IMR-90 (cell line): ENCODE measurements at regions not wholly inside any gene's neighbourhood (a gene's known extent, or its start where the extent isn't known, plus 50 kb on each side); places are given as distances from the start of the nearest gene placed in this dataset.

Experiments used
- ATAC-seq: fragments of 200-7000 bp; cut with Tn5 transposase; 2 replicates; pipeline ENCODE4 v1.9.1; 2020; ENCODE audit warnings: low read depth, mild to moderate bottlenecking, moderate library complexity
- BruUV-seq: library from RNA; stranded (reverse); fragments of 400-500 nt; replicated peaks from 2 replicates; lab custom pipeline; 2021; lab: Mats Ljungman, UMichigan
- CTCF ChIA-PET: fragments of 300-600 bp; formaldehyde crosslinking; extraction: SDS; loops from one replicate; lab custom pipeline; 2021; ENCODE audit warnings: antibody characterized with exemption; lab: Yijun Ruan, JAX
- POLR2A ChIA-PET: fragments of 300-600 bp; sonication (Branson Sonifier 250); formaldehyde crosslinking; loops from one replicate; lab custom pipeline; 2022; ENCODE audit warnings: antibody characterized with exemption; ENCODE audit not compliant: unreplicated experiment; lab: Charles Lee
- DNase-seq: peaks from one replicate; pipeline ENCODE4 v3.0.0; 2013
- H2AFZ ChIP-seq: replicated peaks from 2 replicates; pipeline ENCODE3; 2013; ENCODE audit warnings: low read length, mild to moderate bottlenecking; ENCODE audit not compliant: poor library complexity
- H2AK5ac ChIP-seq: 2 replicates; pipeline ENCODE4 v1.6.1; 2013; ENCODE audit warnings: low read depth, low read length, inconsistent platforms
- H2AK9ac ChIP-seq: replicated peaks from 2 replicates; pipeline ENCODE3; 2013; ENCODE audit warnings: mild to moderate bottlenecking, low read depth, low read length, moderate library complexity; ENCODE audit not compliant: poor library complexity
- H2BK120ac ChIP-seq: 2 replicates; pipeline ENCODE4 v1.6.1; 2013; ENCODE audit warnings: low read depth, low read length, inconsistent platforms
- H2BK15ac ChIP-seq: 3 replicates; pipeline ENCODE4 v1.6.1; 2013; ENCODE audit warnings: low read depth, low read length, inconsistent platforms
- H2BK20ac ChIP-seq: 2 replicates; pipeline ENCODE4 v1.6.1; 2013; ENCODE audit warnings: low read depth, mild to moderate bottlenecking, inconsistent platforms, low read length, moderate library complexity
- H2BK5ac ChIP-seq: 2 replicates; pipeline ENCODE4 v1.6.1; 2013; ENCODE audit warnings: mild to moderate bottlenecking, low read depth, low read length, inconsistent platforms; ENCODE audit not compliant: poor library complexity, severe bottlenecking
- H3K14ac ChIP-seq: replicated peaks from 2 replicates; pipeline ENCODE4 v1.6.1; 2013; ENCODE audit warnings: low read depth, low read length, inconsistent platforms
- H3K18ac ChIP-seq: 2 replicates; pipeline ENCODE4 v1.6.1; 2013; ENCODE audit warnings: low read depth, low read length, control low read depth
- H3K23ac ChIP-seq: 2 replicates; pipeline ENCODE4 v1.6.1; 2013; ENCODE audit warnings: low read depth, low read length, inconsistent platforms
- H3K27ac ChIP-seq: 2 replicates; pipeline ENCODE4 v1.5.1; 2013; ENCODE audit warnings: mild to moderate bottlenecking, control low read depth, low read length; ENCODE audit not compliant: insufficient read depth
- H3K27me3 ChIP-seq: 2 replicates; pipeline ENCODE4 v1.6.1; 2013; ENCODE audit warnings: low read length; ENCODE audit not compliant: control insufficient read depth, insufficient read depth
- H3K36me3 ChIP-seq: 2 replicates; pipeline ENCODE4 v1.6.1; 2013; ENCODE audit warnings: low read length, mixed read lengths; ENCODE audit not compliant: control insufficient read depth, insufficient read depth
- H3K4ac ChIP-seq: 2 replicates; pipeline ENCODE4 v1.6.1; 2013; ENCODE audit warnings: low read depth, low read length, inconsistent platforms
- H3K4me1 ChIP-seq: 2 replicates; pipeline ENCODE4 v1.6.1; 2013; ENCODE audit warnings: low read length, mixed read lengths; ENCODE audit not compliant: control insufficient read depth, insufficient read depth
- H3K4me2 ChIP-seq: 2 replicates; pipeline ENCODE4 v1.6.1; 2013; ENCODE audit warnings: low read depth, mild to moderate bottlenecking, control low read depth, low read length, moderate library complexity
- H3K4me3 ChIP-seq: 2 replicates; pipeline ENCODE4 v1.5.1; 2013; ENCODE audit warnings: low read depth, mild to moderate bottlenecking, control low read depth, low read length, moderate library complexity; ENCODE audit not compliant: insufficient read depth
- H3K56ac ChIP-seq: 2 replicates; pipeline ENCODE4 v1.6.1; 2013; ENCODE audit warnings: low read length, inconsistent platforms; ENCODE audit not compliant: insufficient read depth; ENCODE audit errors: extremely low read depth
- H3K79me1 ChIP-seq, 2 experiments: 2 replicates each; pipeline ENCODE4 v1.6.1; 2013; ENCODE audit warnings: low read length in 2 of 2, inconsistent platforms in 1 of 2, low read depth in 1 of 2
- H3K9ac ChIP-seq: 2 replicates; pipeline ENCODE4 v1.6.1; 2013; ENCODE audit warnings: low read depth, low read length, control low read depth
- H3K9me1 ChIP-seq: 2 replicates; pipeline ENCODE4 v1.6.1; 2013; ENCODE audit warnings: low read length, inconsistent platforms; ENCODE audit not compliant: insufficient read depth
- H3K9me3 ChIP-seq: 2 replicates; pipeline ENCODE4 v1.6.1; 2013; ENCODE audit warnings: low read length; ENCODE audit not compliant: control insufficient read depth, insufficient read depth
- H4K20me1 ChIP-seq: 2 replicates; pipeline ENCODE4 v1.6.1; 2013; ENCODE audit warnings: low read length, inconsistent platforms; ENCODE audit not compliant: insufficient read depth
- H4K5ac ChIP-seq: 2 replicates; pipeline ENCODE4 v1.6.1; 2013; ENCODE audit warnings: mild to moderate bottlenecking, low read depth, low read length, control low read depth
- H4K8ac ChIP-seq, 2 experiments: 2 replicates each; pipeline ENCODE4 v1.6.1; 2013; ENCODE audit warnings: low read depth in 2 of 2, low read length in 2 of 2, control low read depth in 1 of 2, inconsistent platforms in 1 of 2
- H4K91ac ChIP-seq: 2 replicates; pipeline ENCODE4 v1.6.1; 2013; ENCODE audit warnings: low read depth, low read length, inconsistent platforms; ENCODE audit not compliant: insufficient read depth
- CEBPB ChIP-seq: IDR thresholded peaks from 2 replicates; pipeline ENCODE4 v1.6.1; 2012; ENCODE audit warnings: low read depth, low read length, improper control_type of control experiment
- CHD1 ChIP-seq: IDR thresholded peaks from 2 replicates; pipeline ENCODE4 v1.6.1; 2012; ENCODE audit warnings: low read depth, low read length, improper control_type of control experiment
- FOS ChIP-seq: fragments of 150-350 bp; IDR thresholded peaks from 2 replicates; pipeline ENCODE4 v1.6.1; 2016; ENCODE audit warnings: low read depth, low read length
- MAFK ChIP-seq: IDR thresholded peaks from 2 replicates; pipeline ENCODE4 v1.6.1; 2012; ENCODE audit warnings: low read depth, low read length, improper control_type of control experiment
- MAZ ChIP-seq: IDR thresholded peaks from 2 replicates; pipeline ENCODE4 v1.6.1; 2012; ENCODE audit warnings: low read depth, mild to moderate bottlenecking, low read length, improper control_type of control experiment, moderate library complexity, borderline replicate concordance
- MXI1 ChIP-seq: IDR thresholded peaks from 2 replicates; pipeline ENCODE4 v1.6.1; 2012; ENCODE audit warnings: low read depth, mild to moderate bottlenecking, low read length, moderate library complexity, borderline replicate concordance
- NFE2L2 ChIP-seq: fragments of 150-350 bp; IDR thresholded peaks from 2 replicates; pipeline ENCODE4 v1.6.1; 2016; ENCODE audit warnings: low read depth, mild to moderate bottlenecking, low read length
- POLR2A ChIP-seq: IDR thresholded peaks from 2 replicates; pipeline ENCODE4 v1.6.1; 2012; ENCODE audit warnings: mild to moderate bottlenecking, low read depth, low read length
- RCOR1 ChIP-seq: IDR thresholded peaks from 2 replicates; pipeline ENCODE4 v1.6.1; 2012; ENCODE audit warnings: mild to moderate bottlenecking, low read length, improper control_type of control experiment; ENCODE audit not compliant: insufficient replicate concordance
- SMC3 ChIP-seq: fragments of 150-350 bp; IDR thresholded peaks from 2 replicates; pipeline ENCODE4 v1.6.1; 2016; ENCODE audit warnings: low read depth, mild to moderate bottlenecking, antibody characterized with exemption, low read length, moderate library complexity
- WGBS, 2 experiments: methylation state at CpG; one replicate each; pipeline versions ENCODE4 v1.1.5 to v1.1.7; 2013; ENCODE audit warnings: missing lambda C conversion rate in 2 of 2; ENCODE audit not compliant: insufficient read length in 1 of 2; ENCODE audit errors: extremely low coverage in 2 of 2; 5-methylcytosine and 5-hydroxymethylcytosine counted together
- dilution Hi-C: fragments of 300-500 bp; cut with HindIII; formaldehyde crosslinking; loops from one replicate; pipeline ENCODE4 v1.14.3; 2018; ENCODE audit warnings: low sequenced_read_pairs; ENCODE audit not compliant: unreplicated experiment
- in situ Hi-C: fragments of 300-500 bp; cut with MboI; formaldehyde crosslinking; loops from 3 replicates; pipeline ENCODE4 v1.14.3; 2019; ENCODE audit warnings: low sequenced_read_pairs, inconsistent platforms, mixed read lengths
- intact Hi-C: fragments of 100-400 bp; cut with micrococcal nuclease; formaldehyde crosslinking; loops from 2 replicates; pipeline ENCODE4 v1.10.0; 2022
- TF ChIP-seq, protein P1 (sequence below): fragments of 150-350 bp; IDR thresholded peaks from 2 replicates; pipeline ENCODE4 v1.6.1; 2017; ENCODE audit warnings: mild to moderate bottlenecking, antibody characterized with exemption, low read length, low read depth
- TF ChIP-seq, protein P2 (sequence below): fragments of 150-350 bp; IDR thresholded peaks from 2 replicates; pipeline ENCODE4 v1.6.1; 2016; ENCODE audit warnings: low read depth, mild to moderate bottlenecking, low read length, moderate library complexity, borderline replicate concordance
- TF ChIP-seq, protein P3 (sequence below): conservative IDR thresholded peaks from 2 replicates; pipeline ENCODE4 v1.5.1; 2012; ENCODE audit warnings: mild to moderate bottlenecking, low read depth, low read length, improper control_type of control experiment

DNA sequence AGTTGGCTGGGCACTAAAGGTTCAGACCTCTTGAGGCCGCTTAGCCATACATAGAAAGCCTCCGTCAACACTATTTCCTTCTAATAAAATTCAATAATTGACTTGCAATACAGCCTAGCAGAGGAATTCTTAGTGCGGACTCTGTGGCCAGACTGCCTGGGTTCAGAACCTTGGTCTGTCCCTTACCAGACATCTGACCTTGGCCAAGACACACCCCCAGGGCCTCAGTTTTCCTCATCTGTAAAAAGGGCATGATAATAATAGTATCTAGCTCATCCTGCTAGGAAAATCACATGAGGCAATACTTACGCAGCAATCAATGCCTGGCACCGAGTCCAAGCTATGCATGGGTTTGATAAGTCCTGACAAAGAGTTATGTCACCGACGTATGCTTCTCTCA, 148.2 kb upstream of the SOD1 start:
- no peak overlapping the region for H2BK5ac ChIP-seq
- no peak overlapping the region for H4K5ac ChIP-seq
- H2BK120ac ChIP-seq: no peak overlapping the region
- H4K20me1 ChIP-seq: no peaks in the 10 kb centered on the region
- 82% methylated on average over 3 of the region's 7 CpGs; no CpG with 5 or more reads in 1 of the 2 experiments for WGBS, 2 experiments
- H3K27me3 ChIP-seq: no peaks in the 10 kb centered on the region
- DNase-seq (no peak), ATAC-seq (no peak)
- no peak overlapping the region for H3K4me2 ChIP-seq
- in situ Hi-C loops (no loop called here), dilution Hi-C loops (no loop called here), intact Hi-C loops (no loop called here)
- no peak overlapping the region for H4K8ac ChIP-seq
- H2AK9ac ChIP-seq: no peak overlapping the region
- H3K14ac ChIP-seq: no peak overlapping the region
- no peak overlapping the region for H3K4ac ChIP-seq
- no peak overlapping the region for H2BK15ac ChIP-seq
- no peak overlapping the region for H2BK20ac ChIP-seq
- no peak overlapping the region for H3K56ac ChIP-seq
- TF ChIP-seq, protein P1, sequence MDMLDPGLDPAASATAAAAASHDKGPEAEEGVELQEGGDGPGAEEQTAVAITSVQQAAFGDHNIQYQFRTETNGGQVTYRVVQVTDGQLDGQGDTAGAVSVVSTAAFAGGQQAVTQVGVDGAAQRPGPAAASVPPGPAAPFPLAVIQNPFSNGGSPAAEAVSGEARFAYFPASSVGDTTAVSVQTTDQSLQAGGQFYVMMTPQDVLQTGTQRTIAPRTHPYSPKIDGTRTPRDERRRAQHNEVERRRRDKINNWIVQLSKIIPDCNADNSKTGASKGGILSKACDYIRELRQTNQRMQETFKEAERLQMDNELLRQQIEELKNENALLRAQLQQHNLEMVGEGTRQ: no peak
- TF ChIP-seq SMC3: no peak
- no peak for TF ChIP-seq MXI1
- no peak for TF ChIP-seq MAZ
- no peak for TF ChIP-seq NFE2L2
- TF ChIP-seq FOS: no peak
- TF ChIP-seq, protein P2, sequence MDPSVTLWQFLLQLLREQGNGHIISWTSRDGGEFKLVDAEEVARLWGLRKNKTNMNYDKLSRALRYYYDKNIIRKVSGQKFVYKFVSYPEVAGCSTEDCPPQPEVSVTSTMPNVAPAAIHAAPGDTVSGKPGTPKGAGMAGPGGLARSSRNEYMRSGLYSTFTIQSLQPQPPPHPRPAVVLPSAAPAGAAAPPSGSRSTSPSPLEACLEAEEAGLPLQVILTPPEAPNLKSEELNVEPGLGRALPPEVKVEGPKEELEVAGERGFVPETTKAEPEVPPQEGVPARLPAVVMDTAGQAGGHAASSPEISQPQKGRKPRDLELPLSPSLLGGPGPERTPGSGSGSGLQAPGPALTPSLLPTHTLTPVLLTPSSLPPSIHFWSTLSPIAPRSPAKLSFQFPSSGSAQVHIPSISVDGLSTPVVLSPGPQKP: no peak
- no peak for TF ChIP-seq CHD1
- no peak for TF ChIP-seq RCOR1
- TF ChIP-seq POLR2A: no peak
- TF ChIP-seq, protein P3, sequence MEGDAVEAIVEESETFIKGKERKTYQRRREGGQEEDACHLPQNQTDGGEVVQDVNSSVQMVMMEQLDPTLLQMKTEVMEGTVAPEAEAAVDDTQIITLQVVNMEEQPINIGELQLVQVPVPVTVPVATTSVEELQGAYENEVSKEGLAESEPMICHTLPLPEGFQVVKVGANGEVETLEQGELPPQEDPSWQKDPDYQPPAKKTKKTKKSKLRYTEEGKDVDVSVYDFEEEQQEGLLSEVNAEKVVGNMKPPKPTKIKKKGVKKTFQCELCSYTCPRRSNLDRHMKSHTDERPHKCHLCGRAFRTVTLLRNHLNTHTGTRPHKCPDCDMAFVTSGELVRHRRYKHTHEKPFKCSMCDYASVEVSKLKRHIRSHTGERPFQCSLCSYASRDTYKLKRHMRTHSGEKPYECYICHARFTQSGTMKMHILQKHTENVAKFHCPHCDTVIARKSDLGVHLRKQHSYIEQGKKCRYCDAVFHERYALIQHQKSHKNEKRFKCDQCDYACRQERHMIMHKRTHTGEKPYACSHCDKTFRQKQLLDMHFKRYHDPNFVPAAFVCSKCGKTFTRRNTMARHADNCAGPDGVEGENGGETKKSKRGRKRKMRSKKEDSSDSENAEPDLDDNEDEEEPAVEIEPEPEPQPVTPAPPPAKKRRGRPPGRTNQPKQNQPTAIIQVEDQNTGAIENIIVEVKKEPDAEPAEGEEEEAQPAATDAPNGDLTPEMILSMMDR: no peak
- no peak for TF ChIP-seq MAFK
- TF ChIP-seq CEBPB: no peak
- no peak overlapping the region for H2AFZ ChIP-seq
- H3K23ac ChIP-seq: no peak overlapping the region
- no peak overlapping the region for H3K4me3 ChIP-seq
- H3K79me1 ChIP-seq: no peaks in the 10 kb centered on the region
- ChIA-PET POLR2A (no interaction called here), CTCF (interaction anchor here (0.7 kb wide), 1 partner anchor 13 kb away, joined by 3 read pairs; no protein-coding TSS in a partner anchor)
- H3K27ac ChIP-seq: no peak overlapping the region
- no TSS peak for BruUV-seq
- no peak overlapping the region for H4K91ac ChIP-seq
- no peak overlapping the region for H2AK5ac ChIP-seq
- H3K9ac ChIP-seq: no peak overlapping the region
- H3K9me3 ChIP-seq: peaks cover 6% of the 10 kb centered on the region
- H3K18ac ChIP-seq: no peak overlapping the region
- H3K9me1 ChIP-seq: no peaks in the 10 kb centered on the region
- no peaks in the 10 kb centered on the region for H3K36me3 ChIP-seq
- H3K4me1 ChIP-seq: no peaks in the 10 kb centered on the region
